ENCODE measurements at regions not wholly inside any gene's neighbourhood (a gene's known extent, or its start where the extent isn't known, plus 50 kb on each side); places are given as distances from the start of the nearest gene placed in this dataset.

DNA sequence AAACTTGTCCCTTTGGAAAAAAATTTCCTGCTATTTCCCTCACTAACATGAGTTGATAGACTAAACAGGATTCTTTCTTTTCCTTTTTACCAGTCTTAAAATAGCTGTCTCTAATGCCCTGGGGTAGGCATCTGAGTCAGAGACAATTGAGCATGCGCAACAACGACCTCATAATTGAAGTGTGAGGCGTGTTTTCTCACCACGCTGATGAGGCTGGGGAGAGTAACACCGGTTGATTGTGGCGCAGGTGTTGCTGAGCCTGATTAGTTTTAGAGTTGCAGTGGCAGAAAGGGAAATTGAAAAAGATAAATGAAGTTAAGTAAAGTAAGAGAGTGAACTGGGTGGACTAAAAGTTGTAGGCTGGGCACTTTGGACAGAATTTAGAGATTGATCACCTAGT lies 213.7 kb downstream of the TLR4 start (continued):
- no peak for TF ChIP-seq STAT1 (IDR thresholded peaks at IDR 0.05; ENCODE audit: unreplicated experiment)

GRCh38 chr9:117919538-117919937 lies 215.3 kb downstream of the TLR4 start:
- no peaks in the 10 kb centered on the region for H3K36me3 ChIP-seq (ENCODE audit: insufficient read depth)
- no peaks in the 10 kb centered on the region for H3K79me2 ChIP-seq (replicated peaks; ENCODE audit: insufficient read depth)
- H2AFZ ChIP-seq: no peak overlapping the region
- peaks cover 35% of the 10 kb centered on the region for H3K9me3 Mint-ChIP-seq
- DNase-seq (ENCODE audit: low spot score): no peak
- no peak for ATAC-seq
- no peak overlapping the region for H3K4me2 ChIP-seq
- no peaks in the 10 kb centered on the region for H4K20me1 ChIP-seq (replicated peaks; ENCODE audit: insufficient read depth)
- no peaks in the 10 kb centered on the region for H3K4me1 ChIP-seq (ENCODE audit: insufficient read depth)
- no peaks in the 10 kb centered on the region for H3K27me3 Mint-ChIP-seq (ENCODE audit: insufficient read depth, low read depth, poor library complexity)
- H3K4me3 Mint-ChIP-seq: no peak overlapping the region
- H3K27ac ChIP-seq (ENCODE audit: low read depth): no peak overlapping the region
- H3K36me3 Mint-ChIP-seq (ENCODE audit: low read depth): no peaks in the 10 kb centered on the region
- H3K27ac Mint-ChIP-seq: no peak overlapping the region
- no peak for TF ChIP-seq JUNB (IDR thresholded peaks at IDR 0.05; ENCODE audit: unreplicated experiment)
- no peak for TF ChIP-seq NANOG (IDR thresholded peaks at IDR 0.05; ENCODE audit: borderline replicate concordance)
- no peak for TF ChIP-seq CREB1 (CRISPR knock-in tag; IDR thresholded peaks at IDR 0.05; ENCODE audit: low read depth)
- TF ChIP-seq ZNF331 (CRISPR knock-in tag; IDR thresholded peaks at IDR 0.05; ENCODE audit: low read depth): no peak
- no peak for TF ChIP-seq REST (IDR thresholded peaks at IDR 0.05; ENCODE audit: unreplicated experiment)
- TF ChIP-seq EZH2phosphoT487 (IDR thresholded peaks at IDR 0.05; ENCODE audit: unreplicated experiment): no peak
- TF ChIP-seq, protein P1, sequence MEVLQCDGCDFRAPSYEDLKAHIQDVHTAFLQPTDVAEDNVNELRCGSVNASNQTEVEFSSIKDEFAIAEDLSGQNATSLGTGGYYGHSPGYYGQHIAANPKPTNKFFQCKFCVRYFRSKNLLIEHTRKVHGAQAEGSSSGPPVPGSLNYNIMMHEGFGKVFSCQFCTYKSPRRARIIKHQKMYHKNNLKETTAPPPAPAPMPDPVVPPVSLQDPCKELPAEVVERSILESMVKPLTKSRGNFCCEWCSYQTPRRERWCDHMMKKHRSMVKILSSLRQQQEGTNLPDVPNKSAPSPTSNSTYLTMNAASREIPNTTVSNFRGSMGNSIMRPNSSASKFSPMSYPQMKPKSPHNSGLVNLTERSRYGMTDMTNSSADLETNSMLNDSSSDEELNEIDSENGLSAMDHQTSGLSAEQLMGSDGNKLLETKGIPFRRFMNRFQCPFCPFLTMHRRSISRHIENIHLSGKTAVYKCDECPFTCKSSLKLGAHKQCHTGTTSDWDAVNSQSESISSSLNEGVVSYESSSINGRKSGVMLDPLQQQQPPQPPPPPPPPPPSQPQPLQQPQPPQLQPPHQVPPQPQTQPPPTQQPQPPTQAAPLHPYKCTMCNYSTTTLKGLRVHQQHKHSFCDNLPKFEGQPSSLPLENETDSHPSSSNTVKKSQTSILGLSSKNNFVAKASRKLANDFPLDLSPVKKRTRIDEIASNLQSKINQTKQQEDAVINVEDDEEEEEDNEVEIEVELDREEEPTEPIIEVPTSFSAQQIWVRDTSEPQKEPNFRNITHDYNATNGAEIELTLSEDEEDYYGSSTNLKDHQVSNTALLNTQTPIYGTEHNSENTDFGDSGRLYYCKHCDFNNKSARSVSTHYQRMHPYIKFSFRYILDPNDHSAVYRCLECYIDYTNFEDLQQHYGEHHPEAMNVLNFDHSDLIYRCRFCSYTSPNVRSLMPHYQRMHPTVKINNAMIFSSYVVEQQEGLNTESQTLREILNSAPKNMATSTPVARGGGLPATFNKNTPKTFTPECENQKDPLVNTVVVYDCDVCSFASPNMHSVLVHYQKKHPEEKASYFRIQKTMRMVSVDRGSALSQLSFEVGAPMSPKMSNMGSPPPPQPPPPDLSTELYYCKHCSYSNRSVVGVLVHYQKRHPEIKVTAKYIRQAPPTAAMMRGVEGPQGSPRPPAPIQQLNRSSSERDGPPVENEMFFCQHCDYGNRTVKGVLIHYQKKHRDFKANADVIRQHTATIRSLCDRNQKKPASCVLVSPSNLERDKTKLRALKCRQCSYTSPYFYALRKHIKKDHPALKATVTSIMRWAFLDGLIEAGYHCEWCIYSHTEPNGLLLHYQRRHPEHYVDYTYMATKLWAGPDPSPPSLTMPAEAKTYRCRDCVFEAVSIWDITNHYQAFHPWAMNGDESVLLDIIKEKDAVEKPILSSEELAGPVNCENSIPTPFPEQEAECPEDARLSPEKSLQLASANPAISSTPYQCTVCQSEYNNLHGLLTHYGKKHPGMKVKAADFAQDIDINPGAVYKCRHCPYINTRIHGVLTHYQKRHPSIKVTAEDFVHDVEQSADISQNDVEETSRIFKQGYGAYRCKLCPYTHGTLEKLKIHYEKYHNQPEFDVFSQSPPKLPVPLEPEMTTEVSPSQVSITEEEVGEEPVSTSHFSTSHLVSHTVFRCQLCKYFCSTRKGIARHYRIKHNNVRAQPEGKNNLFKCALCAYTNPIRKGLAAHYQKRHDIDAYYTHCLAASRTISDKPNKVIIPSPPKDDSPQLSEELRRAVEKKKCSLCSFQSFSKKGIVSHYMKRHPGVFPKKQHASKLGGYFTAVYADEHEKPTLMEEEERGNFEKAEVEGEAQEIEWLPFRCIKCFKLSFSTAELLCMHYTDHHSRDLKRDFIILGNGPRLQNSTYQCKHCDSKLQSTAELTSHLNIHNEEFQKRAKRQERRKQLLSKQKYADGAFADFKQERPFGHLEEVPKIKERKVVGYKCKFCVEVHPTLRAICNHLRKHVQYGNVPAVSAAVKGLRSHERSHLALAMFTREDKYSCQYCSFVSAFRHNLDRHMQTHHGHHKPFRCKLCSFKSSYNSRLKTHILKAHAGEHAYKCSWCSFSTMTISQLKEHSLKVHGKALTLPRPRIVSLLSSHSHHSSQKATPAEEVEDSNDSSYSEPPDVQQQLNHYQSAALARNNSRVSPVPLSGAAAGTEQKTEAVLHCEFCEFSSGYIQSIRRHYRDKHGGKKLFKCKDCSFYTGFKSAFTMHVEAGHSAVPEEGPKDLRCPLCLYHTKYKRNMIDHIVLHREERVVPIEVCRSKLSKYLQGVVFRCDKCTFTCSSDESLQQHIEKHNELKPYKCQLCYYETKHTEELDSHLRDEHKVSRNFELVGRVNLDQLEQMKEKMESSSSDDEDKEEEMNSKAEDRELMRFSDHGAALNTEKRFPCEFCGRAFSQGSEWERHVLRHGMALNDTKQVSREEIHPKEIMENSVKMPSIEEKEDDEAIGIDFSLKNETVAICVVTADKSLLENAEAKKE (CRISPR knock-in tag; IDR thresholded peaks at IDR 0.05): no peak
- TF ChIP-seq POLR2AphosphoS5 (IDR thresholded peaks at IDR 0.05; ENCODE audit: low read depth): no peak
- no peak for TF ChIP-seq EZH2 (IDR thresholded peaks at IDR 0.05; ENCODE audit: low read depth, unreplicated experiment)
- no peak for TF ChIP-seq ZNF114 (CRISPR knock-in tag; IDR thresholded peaks at IDR 0.05)
- no peak for TF ChIP-seq STAT1 (IDR thresholded peaks at IDR 0.05; ENCODE audit: unreplicated experiment)
- TF ChIP-seq CTCF (conservative IDR thresholded peaks at IDR 0.05; ENCODE audit: low read depth in 2 of 2): no peak
- TF ChIP-seq ETS1 (IDR thresholded peaks at IDR 0.05): no peak
- no peaks in the 10 kb centered on the region for H3F3A ChIP-seq (replicated peaks; ENCODE audit: low read depth)
- H3K27me3 ChIP-seq (ENCODE audit: insufficient read depth): no peaks in the 10 kb centered on the region
- H3K9me2 ChIP-seq (ENCODE audit: insufficient read depth): no peaks in the 10 kb centered on the region
- H3K4me3 ChIP-seq: no peak overlapping the region
- H3K4me1 Mint-ChIP-seq: no peaks in the 10 kb centered on the region

All from GM23338 (cell line).